Loucy (cell line): ENCODE measurements at regions not wholly inside any gene's neighbourhood (a gene's known extent, or its start where the extent isn't known, plus 50 kb on each side); places are given as distances from the start of the nearest gene placed in this dataset.

ENCODE experiments used
- H2AFZ ChIP-seq: fragments of 200-600 bp; sonication (generic); 2 replicates; pipeline ENCODE4 v1.6.0; 2016; ENCODE audit warnings: antibody characterized with exemption, mild to moderate bottlenecking, low read length, moderate library complexity
- H3F3A ChIP-seq: fragments of 200-600 bp; 2 replicates; pipeline ENCODE4 v1.6.0; 2016; ENCODE audit warnings: antibody characterized with exemption, low read depth, mild to moderate bottlenecking
- H3K27me3 ChIP-seq: fragments of 200-600 bp; sonication (generic); 2 replicates; pipeline ENCODE4 v1.6.1; 2014; ENCODE audit warnings: low read length, mild to moderate bottlenecking; ENCODE audit not compliant: insufficient read depth, poor library complexity, severe bottlenecking
- H3K36me3 ChIP-seq: fragments of 200-600 bp; sonication (generic); 2 replicates; pipeline ENCODE4 v1.6.1; 2016; ENCODE audit warnings: low read length; ENCODE audit not compliant: insufficient read depth
- H3K4me1 ChIP-seq: fragments of 200-600 bp; sonication (generic); 2 replicates; pipeline ENCODE4 v1.5.1; 2014; ENCODE audit warnings: low read length, mild to moderate bottlenecking; ENCODE audit not compliant: insufficient read depth, poor library complexity, severe bottlenecking
- H3K4me2 ChIP-seq: fragments of 200-600 bp; sonication (generic); 2 replicates; pipeline ENCODE4 v1.6.0; 2014; ENCODE audit warnings: antibody characterized with exemption, low read length, low read depth, mild to moderate bottlenecking; ENCODE audit not compliant: poor library complexity, severe bottlenecking
- H3K4me3 ChIP-seq: fragments of 200-600 bp; sonication (generic); 2 replicates; pipeline ENCODE4 v1.5.1; 2014; ENCODE audit warnings: low read length, mild to moderate bottlenecking, mixed read lengths; ENCODE audit not compliant: poor library complexity, severe bottlenecking
- H3K79me2 ChIP-seq: fragments of 200-600 bp; sonication (generic); 2 replicates; pipeline ENCODE4 v1.6.1; 2014; ENCODE audit warnings: low read length; ENCODE audit not compliant: insufficient read depth
- H3K9ac ChIP-seq: fragments of 200-600 bp; sonication (generic); 2 replicates; pipeline ENCODE4 v1.6.0; 2014; ENCODE audit warnings: mild to moderate bottlenecking, low read depth, low read length, moderate library complexity; ENCODE audit not compliant: poor library complexity, severe bottlenecking
- H3K9me2 ChIP-seq: fragments of 200-600 bp; sonication (generic); replicated peaks from 2 replicates; pipeline ENCODE4 v1.6.1; 2016; ENCODE audit warnings: low read depth, low read length, mixed read lengths
- H3K9me3 ChIP-seq: fragments of 200-600 bp; sonication (generic); 2 replicates; pipeline ENCODE4 v1.6.1; 2014; ENCODE audit warnings: mild to moderate bottlenecking, antibody characterized with exemption, low read length, low read depth; ENCODE audit not compliant: insufficient read depth
- H4K20me1 ChIP-seq: fragments of 200-600 bp; sonication (generic); 2 replicates; pipeline ENCODE4 v1.6.0; 2014; ENCODE audit warnings: antibody characterized with exemption, low read length, mild to moderate bottlenecking; ENCODE audit not compliant: insufficient read depth, poor library complexity, severe bottlenecking
- CTCF ChIP-seq: fragments of 200-600 bp; sonication (generic); conservative IDR thresholded peaks from 2 replicates; pipeline ENCODE4 v1.5.1; 2014; ENCODE audit warnings: mild to moderate bottlenecking, antibody characterized with exemption, low read length
- EZH2phosphoT487 ChIP-seq: fragments of 200-600 bp; IDR thresholded peaks from 2 replicates; pipeline ENCODE4 v1.6.1; 2018; ENCODE audit warnings: antibody characterized with exemption, mild to moderate bottlenecking, moderate library complexity, borderline replicate concordance

GRCh38 chr14:44620121-44621019 is 113.3 kb upstream of the FSCB start:
- Histone ChIP-seq H3K9me3 (no peaks in the 10 kb centered on the region), H3K36me3 (no peaks in the 10 kb centered on the region), H3K4me2 (no peak overlapping the region), H3K79me2 (no peaks in the 10 kb centered on the region), H3K4me3 (no peak overlapping the region), H4K20me1 (no peaks in the 10 kb centered on the region), H3K27me3 (no peaks in the 10 kb centered on the region), H2AFZ (no peak overlapping the region), H3K9me2 (no peaks in the 10 kb centered on the region), H3F3A (no peaks in the 10 kb centered on the region), H3K4me1 (no peaks in the 10 kb centered on the region), H3K9ac (no peak overlapping the region)
- TF ChIP-seq CTCF, result no peak
- no peak for TF ChIP-seq EZH2phosphoT487

- no peaks in the 10 kb centered on the region for H3K9me3 ChIP-seq
- H3F3A ChIP-seq, result no peaks in the 10 kb centered on the region
- no peak overlapping the region for H3K4me3 ChIP-seq
- H3K79me2 ChIP-seq, result no peaks in the 10 kb centered on the region
- H4K20me1 ChIP-seq, result no peaks in the 10 kb centered on the region
- H3K4me2 ChIP-seq, result no peak overlapping the region
- H3K9ac ChIP-seq, result no peak overlapping the region
- H3K4me1 ChIP-seq, result no peaks in the 10 kb centered on the region
- H3K27me3 ChIP-seq, result no peaks in the 10 kb centered on the region
- no peaks in the 10 kb centered on the region for H3K9me2 ChIP-seq
- no peak overlapping the region for H2AFZ ChIP-seq
- TF ChIP-seq CTCF (no peak), EZH2phosphoT487 (no peak)
- H3K36me3 ChIP-seq, result no peaks in the 10 kb centered on the region
These were observed 109.1 kb upstream of the FSCB start for GRCh38 chr14:44616204-44616603.

GRCh38 chr14:44613061-44613712 is 106.1 kb upstream of the FSCB start:
- Histone ChIP-seq H3K27me3 (no peaks in the 10 kb centered on the region), H3K9me2 (no peaks in the 10 kb centered on the region), H3K4me1 (no peaks in the 10 kb centered on the region), H4K20me1 (no peaks in the 10 kb centered on the region), H3K4me3 (no peak overlapping the region), H3K79me2 (no peaks in the 10 kb centered on the region), H3K9ac (no peak overlapping the region), H3K36me3 (no peaks in the 10 kb centered on the region), H3F3A (no peaks in the 10 kb centered on the region), H2AFZ (no peak overlapping the region), H3K9me3 (no peaks in the 10 kb centered on the region), H3K4me2 (no peak overlapping the region)
- no peak for TF ChIP-seq CTCF
- TF ChIP-seq EZH2phosphoT487, result no peak
